MM.1S (cell line): ENCODE measurements at regions not wholly inside any gene's neighbourhood (a gene's known extent, or its start where the extent isn't known, plus 50 kb on each side); places are given as distances from the start of the nearest gene placed in this dataset.

Source experiments
- CTCF ChIP-seq: fragments of 300-600 bp; sonication (generic); IDR thresholded peaks from 2 replicates; pipeline ENCODE4 v1.5.1; 2016; ENCODE audit warnings: antibody characterized with exemption, low read length, mixed read lengths
- EZH2 ChIP-seq: fragments of 300-600 bp; sonication (generic); optimal IDR thresholded peaks from 2 replicates; pipeline ENCODE3; 2017; ENCODE audit warnings: low read depth, mild to moderate bottlenecking, antibody characterized with exemption, low read length, mixed read lengths

GRCh38 chr18:76587879-76588271, 92.8 kb upstream of the ZNF516 start:
- TF ChIP-seq CTCF (no peak), EZH2 (no peak)
